Hepatocyte (in vitro differentiated cells): ENCODE measurements at regions not wholly inside any gene's neighbourhood (a gene's known extent, or its start where the extent isn't known, plus 50 kb on each side); places are given as distances from the start of the nearest gene placed in this dataset.

ENCODE experiments used
- DNase-seq: peaks from one replicate; pipeline ENCODE4 v3.0.0-alpha.2; 2016; ENCODE audit warnings: low spot score
- H2AFZ ChIP-seq: fragments of 200-600 bp; sonication (generic); 2 replicates; pipeline ENCODE4 v1.6.0; 2016; ENCODE audit warnings: antibody characterized with exemption, mild to moderate bottlenecking
- H3K27ac ChIP-seq: fragments of 200-600 bp; sonication (generic); 2 replicates; pipeline ENCODE4 v1.5.1; 2016; ENCODE audit warnings: mild to moderate bottlenecking
- H3K27me3 ChIP-seq: fragments of 200-600 bp; sonication (generic); 2 replicates; pipeline ENCODE4 v1.6.1; 2016
- H3K36me3 ChIP-seq: fragments of 200-600 bp; sonication (generic); replicated peaks from 2 replicates; pipeline ENCODE4 v1.5.1; 2016; ENCODE audit warnings: low read depth; ENCODE audit not compliant: insufficient read depth
- H3K4me1 ChIP-seq: fragments of 200-600 bp; sonication (generic); 2 replicates; pipeline ENCODE4 v1.5.1; 2016; ENCODE audit warnings: mild to moderate bottlenecking, moderate library complexity; ENCODE audit not compliant: insufficient read depth
- H3K4me2 ChIP-seq: fragments of 200-600 bp; sonication (generic); 2 replicates; pipeline ENCODE4 v1.6.0; 2016
- H3K4me3 ChIP-seq: fragments of 200-600 bp; sonication (generic); 2 replicates; pipeline ENCODE4 v1.5.1; 2016; ENCODE audit warnings: mild to moderate bottlenecking
- H3K79me2 ChIP-seq: fragments of 200-600 bp; sonication (generic); 2 replicates; pipeline ENCODE4 v1.6.0; 2017; ENCODE audit warnings: mild to moderate bottlenecking
- H3K9me2 ChIP-seq: fragments of 200-600 bp; sonication (generic); replicated peaks from 2 replicates; pipeline ENCODE4 v1.6.0; 2017; ENCODE audit warnings: mild to moderate bottlenecking; ENCODE audit not compliant: insufficient read depth
- H3K9me3 ChIP-seq: fragments of 200-600 bp; sonication (generic); 2 replicates; pipeline ENCODE4 v1.5.1; 2016; ENCODE audit warnings: low read depth, mild to moderate bottlenecking
- H4K20me1 ChIP-seq: fragments of 200-600 bp; sonication (generic); 2 replicates; pipeline ENCODE4 v1.6.0; 2016; ENCODE audit warnings: mild to moderate bottlenecking; ENCODE audit not compliant: insufficient read depth, poor library complexity, severe bottlenecking
- EZH2 ChIP-seq: fragments of 200-600 bp; sonication (generic); IDR thresholded peaks from 2 replicates; pipeline ENCODE4 v1.6.1; 2016; ENCODE audit warnings: antibody characterized with exemption, mild to moderate bottlenecking, borderline replicate concordance
- EZH2phosphoT487 ChIP-seq: fragments of 200-600 bp; sonication (generic); IDR thresholded peaks from one replicate; pipeline ENCODE4 v1.6.1; 2018; ENCODE audit warnings: antibody characterized with exemption, mild to moderate bottlenecking, low read depth, moderate library complexity; ENCODE audit not compliant: unreplicated experiment, severe bottlenecking
- WGBS: methylation state at CpG from one replicate; pipeline ENCODE4 v1.1.6; 2016; ENCODE audit warnings: low lambda C conversion rate; ENCODE audit errors: missing lambda C conversion rate; 5-methylcytosine and 5-hydroxymethylcytosine counted together
- TF ChIP-seq, protein P1 (sequence below): fragments of 200-600 bp; sonication (generic); IDR thresholded peaks from 2 replicates; pipeline ENCODE4 v1.5.1; 2016; ENCODE audit warnings: antibody characterized with exemption, mild to moderate bottlenecking; ENCODE audit not compliant: poor library complexity

DNA sequence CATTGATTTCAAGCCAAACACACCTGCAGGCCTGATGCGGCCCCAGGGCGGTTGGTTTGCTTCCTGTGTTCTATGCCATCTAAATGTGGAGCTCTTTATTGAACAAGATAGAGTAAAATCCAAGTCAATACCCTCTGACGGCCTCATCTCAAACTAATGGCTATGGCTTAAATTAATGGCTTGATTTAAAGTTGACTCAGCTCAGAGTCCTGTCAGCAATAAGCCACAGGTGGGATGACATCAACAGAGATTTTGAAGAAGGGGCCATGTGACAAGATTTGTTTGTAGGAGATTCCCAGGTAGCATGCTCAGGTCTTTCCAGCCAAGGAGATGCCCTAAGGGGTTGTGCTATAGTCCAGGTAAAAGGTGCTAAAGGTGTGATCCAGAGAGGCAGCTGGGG is 66.7 kb upstream of the ZNF32 start:
- Histone ChIP-seq H4K20me1 (no peaks in the 10 kb centered on the region), H3K9me2 (no peaks in the 10 kb centered on the region), H3K27me3 (no peaks in the 10 kb centered on the region), H3K36me3 (no peaks in the 10 kb centered on the region), H3K4me2 (no peak overlapping the region), H3K4me1 (no peaks in the 10 kb centered on the region), H3K79me2 (no peaks in the 10 kb centered on the region), H2AFZ (no peak overlapping the region), H3K4me3 (no peak overlapping the region), H3K27ac (no peak overlapping the region), H3K9me3 (no peaks in the 10 kb centered on the region)
- no peak for TF ChIP-seq EZH2phosphoT487
- TF ChIP-seq, protein P1, sequence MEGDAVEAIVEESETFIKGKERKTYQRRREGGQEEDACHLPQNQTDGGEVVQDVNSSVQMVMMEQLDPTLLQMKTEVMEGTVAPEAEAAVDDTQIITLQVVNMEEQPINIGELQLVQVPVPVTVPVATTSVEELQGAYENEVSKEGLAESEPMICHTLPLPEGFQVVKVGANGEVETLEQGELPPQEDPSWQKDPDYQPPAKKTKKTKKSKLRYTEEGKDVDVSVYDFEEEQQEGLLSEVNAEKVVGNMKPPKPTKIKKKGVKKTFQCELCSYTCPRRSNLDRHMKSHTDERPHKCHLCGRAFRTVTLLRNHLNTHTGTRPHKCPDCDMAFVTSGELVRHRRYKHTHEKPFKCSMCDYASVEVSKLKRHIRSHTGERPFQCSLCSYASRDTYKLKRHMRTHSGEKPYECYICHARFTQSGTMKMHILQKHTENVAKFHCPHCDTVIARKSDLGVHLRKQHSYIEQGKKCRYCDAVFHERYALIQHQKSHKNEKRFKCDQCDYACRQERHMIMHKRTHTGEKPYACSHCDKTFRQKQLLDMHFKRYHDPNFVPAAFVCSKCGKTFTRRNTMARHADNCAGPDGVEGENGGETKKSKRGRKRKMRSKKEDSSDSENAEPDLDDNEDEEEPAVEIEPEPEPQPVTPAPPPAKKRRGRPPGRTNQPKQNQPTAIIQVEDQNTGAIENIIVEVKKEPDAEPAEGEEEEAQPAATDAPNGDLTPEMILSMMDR, result no peak
- TF ChIP-seq EZH2, result no peak
- WGBS, result 92% methylated on average over 3 of the region's 3 CpGs
- DNase-seq, result no peak

DNA sequence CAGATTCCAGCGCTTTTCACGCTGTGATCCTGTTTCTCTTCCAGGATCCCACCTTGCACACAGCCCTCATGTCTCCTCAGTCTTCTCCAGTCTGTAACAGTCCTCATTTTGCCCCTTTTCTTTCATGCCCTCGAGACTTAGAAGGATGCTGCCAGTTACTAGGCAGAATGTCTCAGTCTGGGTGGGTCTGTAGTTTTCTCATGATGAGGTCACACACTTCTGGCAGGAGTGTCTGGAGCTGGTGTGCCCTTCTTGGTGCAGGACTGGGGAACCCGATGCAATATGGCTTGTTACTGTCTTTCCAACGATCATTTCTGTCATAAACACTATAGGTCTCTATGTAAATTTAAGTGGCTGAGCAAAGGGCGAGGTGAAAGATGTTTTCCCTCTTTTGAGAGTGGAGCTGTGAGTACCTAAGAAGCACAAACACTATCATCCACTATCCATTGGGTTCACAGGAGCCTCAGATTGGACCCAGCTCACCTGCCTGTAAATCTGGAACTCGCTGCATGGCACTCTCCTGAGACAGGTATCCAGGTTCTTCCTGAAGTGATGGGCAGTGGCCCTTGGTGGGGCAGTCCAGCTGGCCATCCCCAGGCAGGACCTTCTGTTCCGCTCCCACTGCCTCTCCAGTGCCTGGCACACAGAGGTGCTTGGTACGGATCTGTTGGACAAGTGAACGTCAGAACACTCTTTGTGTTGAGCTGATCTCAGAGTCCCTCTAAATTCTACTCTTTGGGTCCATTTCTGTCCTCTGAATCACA is 64.3 kb upstream of the ZNF32 start:
- TF ChIP-seq EZH2phosphoT487, result no peak
- TF ChIP-seq, protein P1, result no peak
- no peak for TF ChIP-seq EZH2
- WGBS, result 92% methylated on average over 10 of the region's 10 CpGs
- DNase-seq, result no peak

DNA sequence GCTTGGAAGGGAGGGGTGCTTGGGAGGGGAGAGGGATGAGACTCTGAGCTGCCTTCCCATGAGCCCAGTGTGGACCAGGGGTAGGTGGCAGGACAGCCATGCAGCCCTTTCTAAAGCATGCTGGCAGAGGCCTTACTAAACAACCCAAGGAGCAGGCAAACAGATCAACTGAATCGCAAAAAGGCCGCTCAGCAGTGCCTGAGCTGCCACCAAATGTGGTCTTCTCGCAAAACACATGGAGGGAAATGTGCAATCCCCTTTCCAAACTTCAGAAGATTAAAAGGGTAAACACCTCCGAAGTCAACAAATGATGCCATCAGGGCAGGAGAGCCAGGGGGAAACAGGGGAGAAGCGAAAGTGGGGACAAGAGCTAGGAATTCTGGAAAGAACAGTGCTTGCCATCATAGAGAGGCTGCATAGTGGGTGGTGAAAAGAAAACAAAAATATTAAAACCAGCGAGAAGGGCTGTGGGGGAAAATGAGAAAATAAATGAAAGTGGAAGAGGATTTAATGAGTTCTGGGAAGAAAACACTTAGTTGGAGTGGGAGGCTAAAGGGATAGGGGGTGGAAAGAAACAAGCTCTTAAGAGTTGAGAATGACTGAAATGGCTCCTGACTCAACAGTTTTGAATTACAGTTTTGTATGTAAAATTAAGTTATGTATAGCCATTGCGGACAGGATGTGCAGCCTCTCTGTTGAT is 62.2 kb upstream of the ZNF32 start:
- Histone ChIP-seq H4K20me1 (no peaks in the 10 kb centered on the region), H3K4me3 (no peak overlapping the region), H3K4me1 (peaks cover 7% of the 10 kb centered on the region), H3K27ac (no peak overlapping the region), H3K9me2 (no peaks in the 10 kb centered on the region), H2AFZ (no peak overlapping the region), H3K4me2 (no peak overlapping the region), H3K36me3 (no peaks in the 10 kb centered on the region), H3K27me3 (no peaks in the 10 kb centered on the region), H3K9me3 (no peaks in the 10 kb centered on the region), H3K79me2 (no peaks in the 10 kb centered on the region)
- TF ChIP-seq EZH2 (no peak), EZH2phosphoT487 (no peak)
- TF ChIP-seq, protein P1, result no peak
- 89% methylated on average over 7 of the region's 7 CpGs for WGBS
- DNase-seq, result no peak

More for the DNA sequence above, 64.3 kb upstream of the ZNF32 start:
- Histone ChIP-seq H3K4me1 (peaks cover 7% of the 10 kb centered on the region), H3K9me3 (no peaks in the 10 kb centered on the region), H2AFZ (no peak overlapping the region), H3K27me3 (no peaks in the 10 kb centered on the region), H3K27ac (no peak overlapping the region), H3K36me3 (no peaks in the 10 kb centered on the region), H3K4me2 (no peak overlapping the region), H3K79me2 (no peaks in the 10 kb centered on the region), H3K9me2 (no peaks in the 10 kb centered on the region), H4K20me1 (no peaks in the 10 kb centered on the region), H3K4me3 (no peak overlapping the region)
